Stomach smooth muscle (tissue), 2 donors: ENCODE measurements at regions not wholly inside any gene's neighbourhood (a gene's known extent, or its start where the extent isn't known, plus 50 kb on each side); places are given as distances from the start of the nearest gene placed in this dataset.

Experiments
- H3K27ac ChIP-seq: one replicate; pipeline ENCODE4 v1.7.0; 2013; ENCODE audit warnings: mild to moderate bottlenecking, low read length, inconsistent platforms
- H3K27me3 ChIP-seq, 2 donors: one replicate each; pipeline ENCODE4 v1.7.0; 2013; ENCODE audit warnings: low read length in 2 of 2; ENCODE audit not compliant: insufficient read depth in 2 of 2, control insufficient read depth in 1 of 2
- H3K36me3 ChIP-seq, 2 donors: one replicate each; pipeline ENCODE4 v1.7.0; 2013; ENCODE audit warnings: low read length in 2 of 2; ENCODE audit not compliant: control insufficient read depth in 2 of 2, insufficient read depth in 2 of 2
- H3K4me1 ChIP-seq: one replicate; pipeline ENCODE4 v1.7.0; 2013; ENCODE audit warnings: low read length; ENCODE audit not compliant: control insufficient read depth, insufficient read depth
- H3K4me3 ChIP-seq, 2 donors: one replicate each; pipeline ENCODE4 v1.7.0; 2013; ENCODE audit warnings: low read length in 2 of 2
- H3K9ac ChIP-seq, 2 donors: one replicate each; pipeline ENCODE4 v1.7.0; 2013; ENCODE audit warnings: low read length in 2 of 2, mild to moderate bottlenecking in 1 of 2
- H3K9me3 ChIP-seq, 2 donors: one replicate each; pipeline ENCODE4 v1.7.0; 2013; ENCODE audit warnings: low read length in 2 of 2; ENCODE audit not compliant: control insufficient read depth in 2 of 2
- donor health status: healthy.
- donor health status: Pancreatic carcinoma.

DNA sequence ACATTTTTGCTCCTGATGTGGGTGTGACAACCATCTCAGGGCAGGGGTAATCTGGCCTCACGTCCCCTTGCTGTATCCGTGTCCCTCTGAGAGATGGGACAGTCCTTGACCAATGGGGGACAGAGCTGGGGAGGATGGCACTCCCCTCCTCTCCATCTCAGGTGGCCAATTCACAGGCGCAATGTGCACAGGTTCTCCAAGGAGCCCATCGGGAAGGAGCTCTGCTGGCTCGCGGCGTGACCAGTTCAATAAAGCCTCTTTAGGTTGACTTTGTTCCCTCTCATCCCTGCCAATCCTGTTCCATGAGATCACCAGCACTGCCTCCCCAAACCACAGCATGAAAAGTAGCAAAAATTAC, 196.3 kb upstream of the SLC24A3 start:
- H3K4me3 ChIP-seq: no peak overlapping the region
- peaks cover 0 to 3% of the 10 kb centered on the region in 2 donors for H3K9me3 ChIP-seq
- no peaks in the 10 kb centered on the region for H3K36me3 ChIP-seq
- no peak overlapping the region for H3K27ac ChIP-seq
- no peaks in the 10 kb centered on the region for H3K27me3 ChIP-seq
- H3K9ac ChIP-seq: no peak overlapping the region
- peaks cover 6% of the 10 kb centered on the region for H3K4me1 ChIP-seq

DNA sequence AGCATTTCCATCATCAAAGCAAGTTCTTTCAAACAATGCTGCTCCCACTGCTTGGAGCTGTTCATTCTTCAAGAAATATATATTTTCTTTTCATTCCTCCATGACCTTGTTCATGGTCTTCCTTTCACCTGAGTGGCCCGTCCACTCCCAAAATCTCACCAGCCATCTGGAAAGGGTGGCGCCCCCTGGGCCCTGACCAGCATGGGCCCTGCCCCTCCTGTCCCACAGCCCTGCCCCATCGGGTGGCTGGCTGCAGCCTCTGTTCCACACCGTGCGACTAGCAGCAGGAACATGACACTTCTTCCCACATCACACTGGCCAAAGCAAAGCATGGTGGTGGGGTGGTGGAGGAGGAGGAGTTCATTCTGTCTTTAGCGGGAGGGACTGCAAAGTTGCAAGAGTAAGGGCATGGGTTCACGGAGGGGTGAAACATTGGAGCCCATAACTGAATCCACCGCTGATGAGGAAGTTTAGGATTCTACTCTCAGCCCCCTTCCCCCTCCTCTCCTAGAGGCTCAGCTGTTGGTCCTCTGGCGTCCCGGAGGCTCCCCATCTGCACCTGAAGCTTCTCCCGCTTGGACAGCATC, 195.2 kb upstream of the SLC24A3 start:
- Histone ChIP-seq H3K9ac (no peak overlapping the region), H3K27me3 (no peaks in the 10 kb centered on the region), H3K4me1 (peaks cover 6% of the 10 kb centered on the region), H3K9me3 (peaks cover 0 to 5% of the 10 kb centered on the region in 2 donors), H3K36me3 (no peaks in the 10 kb centered on the region), H3K27ac (no peak overlapping the region), H3K4me3 (no peak overlapping the region)

DNA sequence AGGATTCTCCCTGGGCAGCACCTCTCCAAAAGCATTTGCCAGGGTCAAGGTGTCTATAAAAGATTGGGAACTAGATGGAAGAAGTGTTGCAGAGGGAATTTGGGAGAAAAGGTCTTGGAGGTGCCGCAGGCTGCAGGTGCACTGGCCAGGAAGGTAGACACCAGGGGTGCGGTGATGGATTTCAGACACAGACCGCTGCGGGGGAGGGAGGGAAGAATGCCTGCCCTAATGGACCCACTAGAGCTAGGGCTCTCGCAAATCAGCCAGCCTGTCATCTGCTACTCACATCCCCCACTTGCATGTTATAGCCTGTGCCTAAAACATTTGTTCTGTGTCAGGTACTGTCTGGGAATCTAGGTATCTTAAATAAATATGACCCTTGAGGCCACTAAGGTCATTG, 193.6 kb upstream of the SLC24A3 start:
- H3K36me3 ChIP-seq: no peaks in the 10 kb centered on the region
- peaks cover 0 to 5% of the 10 kb centered on the region in 2 donors for H3K9me3 ChIP-seq
- no peaks in the 10 kb centered on the region for H3K27me3 ChIP-seq
- H3K9ac ChIP-seq: no peak overlapping the region
- H3K4me3 ChIP-seq: no peak overlapping the region
- no peak overlapping the region for H3K27ac ChIP-seq
- peaks cover 3% of the 10 kb centered on the region for H3K4me1 ChIP-seq

DNA sequence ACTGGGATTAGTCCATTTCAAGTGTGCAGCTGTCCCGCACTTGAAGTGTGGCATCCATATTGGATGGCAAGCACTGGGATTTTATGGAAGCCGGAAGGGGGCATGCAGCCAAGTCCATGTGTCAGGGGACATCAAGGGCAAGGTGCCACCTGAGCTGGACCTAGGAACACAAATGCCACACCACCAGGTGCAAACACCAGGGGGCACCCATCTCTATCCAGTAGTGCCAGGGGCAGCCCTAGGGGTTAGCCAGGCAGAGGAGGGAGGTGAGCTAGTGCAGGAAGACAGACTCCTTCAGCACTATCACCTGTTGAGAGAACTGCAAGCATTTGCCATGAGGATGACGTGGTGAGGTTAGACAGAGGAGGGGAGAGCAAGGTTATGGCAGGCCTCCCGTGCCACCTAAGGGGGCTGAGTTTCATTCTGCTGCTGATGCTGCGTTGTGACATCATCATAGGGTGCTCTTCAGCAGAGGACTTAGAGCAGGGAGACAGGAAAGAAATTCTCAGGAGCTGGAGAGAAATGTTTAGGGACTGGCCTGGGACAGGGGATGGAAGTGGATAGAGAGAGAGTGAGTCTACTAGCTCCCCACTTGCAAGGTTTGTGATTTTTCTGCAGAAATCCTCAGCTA, 192.6 kb upstream of the SLC24A3 start:
- H3K9ac ChIP-seq: no peak overlapping the region
- no peaks in the 10 kb centered on the region for H3K36me3 ChIP-seq
- H3K27me3 ChIP-seq: no peaks in the 10 kb centered on the region
- H3K27ac ChIP-seq: no peak overlapping the region
- peaks cover 3% of the 10 kb centered on the region for H3K4me1 ChIP-seq
- H3K4me3 ChIP-seq: no peak overlapping the region
- H3K9me3 ChIP-seq: peaks cover 0 to 5% of the 10 kb centered on the region in 2 donors

DNA sequence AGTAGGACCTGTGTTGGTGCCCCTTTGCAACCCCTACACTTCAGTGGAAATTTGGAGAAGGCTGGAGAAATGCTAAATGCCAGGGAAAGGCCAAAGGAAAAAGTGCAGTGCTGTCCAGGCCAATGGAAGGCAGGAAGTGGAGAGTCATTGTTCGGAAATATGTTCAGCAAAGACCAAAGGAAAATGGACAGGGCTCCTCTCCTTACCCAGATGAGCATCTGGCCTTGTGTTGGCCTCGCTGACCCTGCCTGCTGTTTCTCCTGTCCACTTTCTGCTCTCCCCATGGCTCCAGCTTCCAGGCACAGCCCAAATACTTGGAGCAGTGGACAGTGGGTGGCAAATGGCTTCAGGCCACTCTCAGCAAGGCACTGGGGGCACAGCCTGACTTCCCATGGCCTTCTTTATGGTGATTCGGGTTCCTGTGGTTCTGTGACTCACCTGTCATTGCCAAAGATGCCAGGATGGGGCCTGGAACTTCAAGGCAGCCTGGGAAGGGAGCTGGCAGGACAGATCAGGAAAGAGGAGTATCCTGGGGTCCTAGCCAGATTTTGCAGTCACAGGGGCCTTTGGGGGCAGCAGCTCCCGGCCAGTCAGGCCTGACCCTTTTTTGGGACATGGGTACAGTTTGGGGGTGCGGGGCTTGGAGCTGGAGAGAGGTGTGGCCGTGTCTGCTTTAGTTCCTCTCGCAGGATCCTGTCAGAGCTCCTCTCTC, 190.9 kb upstream of the SLC24A3 start:
- H3K4me1 ChIP-seq: peaks cover 9% of the 10 kb centered on the region
- no peaks in the 10 kb centered on the region for H3K27me3 ChIP-seq
- no peak overlapping the region for H3K27ac ChIP-seq
- H3K4me3 ChIP-seq: no peak overlapping the region
- peaks cover 0 to 5% of the 10 kb centered on the region in 2 donors for H3K9me3 ChIP-seq
- no peaks in the 10 kb centered on the region for H3K36me3 ChIP-seq
- no peak overlapping the region for H3K9ac ChIP-seq

DNA sequence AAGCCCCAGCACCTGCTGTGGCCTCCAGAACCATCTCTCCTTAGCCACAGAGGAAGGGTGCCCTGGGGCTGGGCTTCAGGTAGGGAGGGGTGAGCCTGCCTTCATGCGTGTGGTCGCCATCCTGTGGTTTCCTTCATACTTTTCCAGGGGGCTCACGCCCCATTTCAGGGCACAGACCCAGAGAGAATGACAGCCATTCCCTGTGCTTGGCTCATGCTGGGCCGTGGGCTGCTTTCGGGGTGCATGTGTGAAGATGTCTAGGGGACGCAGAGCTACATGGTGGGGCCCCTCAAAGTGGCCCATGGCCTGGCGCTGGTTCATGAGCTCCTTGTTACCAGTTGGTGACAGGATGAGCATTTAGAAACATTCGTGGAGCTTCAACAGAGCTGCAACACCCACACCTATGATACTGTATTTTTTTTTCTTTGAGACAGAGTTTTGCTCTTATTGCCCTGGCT, 190.3 kb upstream of the SLC24A3 start:
- peaks cover 0 to 5% of the 10 kb centered on the region in 2 donors for H3K9me3 ChIP-seq
- no peak overlapping the region for H3K27ac ChIP-seq
- no peaks in the 10 kb centered on the region for H3K27me3 ChIP-seq
- no peak overlapping the region for H3K4me3 ChIP-seq
- H3K4me1 ChIP-seq: peaks cover 15% of the 10 kb centered on the region
- H3K36me3 ChIP-seq: no peaks in the 10 kb centered on the region
- no peak overlapping the region for H3K9ac ChIP-seq

DNA sequence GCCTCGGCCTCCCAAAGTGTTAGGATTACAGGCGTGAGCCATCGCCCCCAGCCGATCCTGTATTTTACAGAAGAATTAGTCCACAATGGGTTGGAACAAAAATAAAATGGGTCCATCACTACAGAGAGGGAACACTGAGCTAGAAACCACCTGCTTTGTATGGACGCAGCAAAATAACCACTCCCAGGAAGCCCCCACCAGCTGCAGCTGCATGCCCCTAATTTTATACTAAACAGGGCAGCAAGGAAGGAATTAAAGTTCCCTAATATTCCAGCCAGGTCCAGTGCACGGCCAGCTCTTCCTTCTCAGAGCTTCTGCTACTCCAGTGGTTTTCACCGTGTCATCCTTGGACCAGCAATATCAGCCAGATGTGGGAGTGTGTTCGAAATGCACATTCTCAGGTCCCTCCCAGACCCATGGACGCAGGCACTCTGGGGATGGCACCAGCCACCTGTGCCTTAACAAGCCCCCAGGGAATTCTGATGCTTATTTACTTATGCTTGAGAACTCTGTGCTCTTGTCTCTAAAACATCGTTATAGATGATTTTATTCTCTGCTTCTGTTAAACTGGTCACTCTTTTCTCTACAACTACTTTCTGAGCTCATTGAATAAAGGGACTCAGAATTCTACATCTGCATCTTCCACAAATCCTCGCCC, 189.5 kb upstream of the SLC24A3 start:
- peaks cover 15% of the 10 kb centered on the region for H3K4me1 ChIP-seq
- no peaks in the 10 kb centered on the region for H3K27me3 ChIP-seq

DNA sequence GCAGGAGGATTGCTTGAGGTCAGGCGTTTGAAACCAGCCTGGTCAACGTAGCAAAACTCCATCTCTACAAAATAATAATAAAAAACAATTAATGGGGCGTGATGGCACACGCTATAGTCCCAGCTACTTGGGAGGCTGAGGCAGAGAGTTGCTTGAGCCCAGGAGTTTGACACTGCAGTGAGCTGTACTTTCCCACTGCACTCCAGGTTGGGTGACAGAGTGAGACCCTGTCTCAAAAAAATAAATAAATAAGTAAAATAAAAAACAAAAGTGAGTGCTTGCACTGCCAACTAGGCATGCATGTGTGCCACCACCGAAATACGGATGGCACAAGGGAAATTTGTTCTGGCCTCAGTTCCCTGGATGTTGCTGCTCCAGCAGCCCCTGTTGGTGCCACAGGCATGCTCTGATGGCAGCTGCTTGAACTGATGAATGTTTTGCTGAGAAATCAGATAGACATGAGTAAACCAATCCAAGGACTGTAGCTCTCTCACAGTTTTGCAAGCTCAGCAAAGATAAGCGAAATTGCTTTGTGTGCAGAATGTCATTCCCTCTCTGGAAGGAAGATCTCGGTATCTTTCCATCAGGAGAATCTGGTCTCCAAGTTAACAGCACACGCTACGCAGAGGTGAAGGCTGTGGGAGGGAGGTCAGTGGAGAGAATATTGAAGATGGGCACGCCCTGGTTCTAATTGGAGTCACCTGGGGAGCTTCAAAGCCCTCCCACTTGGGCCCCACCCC, 188.0 kb upstream of the SLC24A3 start:
- no peak overlapping the region for H3K4me3 ChIP-seq
- H3K9ac ChIP-seq: no peak overlapping the region
- no peak overlapping the region for H3K27ac ChIP-seq

More for the DNA sequence above, 189.5 kb upstream of the SLC24A3 start:
- no peak overlapping the region for H3K27ac ChIP-seq
- peaks cover 0 to 5% of the 10 kb centered on the region in 2 donors for H3K9me3 ChIP-seq
- H3K4me3 ChIP-seq: no peak overlapping the region
- no peak overlapping the region for H3K9ac ChIP-seq
- no peaks in the 10 kb centered on the region for H3K36me3 ChIP-seq

DNA sequence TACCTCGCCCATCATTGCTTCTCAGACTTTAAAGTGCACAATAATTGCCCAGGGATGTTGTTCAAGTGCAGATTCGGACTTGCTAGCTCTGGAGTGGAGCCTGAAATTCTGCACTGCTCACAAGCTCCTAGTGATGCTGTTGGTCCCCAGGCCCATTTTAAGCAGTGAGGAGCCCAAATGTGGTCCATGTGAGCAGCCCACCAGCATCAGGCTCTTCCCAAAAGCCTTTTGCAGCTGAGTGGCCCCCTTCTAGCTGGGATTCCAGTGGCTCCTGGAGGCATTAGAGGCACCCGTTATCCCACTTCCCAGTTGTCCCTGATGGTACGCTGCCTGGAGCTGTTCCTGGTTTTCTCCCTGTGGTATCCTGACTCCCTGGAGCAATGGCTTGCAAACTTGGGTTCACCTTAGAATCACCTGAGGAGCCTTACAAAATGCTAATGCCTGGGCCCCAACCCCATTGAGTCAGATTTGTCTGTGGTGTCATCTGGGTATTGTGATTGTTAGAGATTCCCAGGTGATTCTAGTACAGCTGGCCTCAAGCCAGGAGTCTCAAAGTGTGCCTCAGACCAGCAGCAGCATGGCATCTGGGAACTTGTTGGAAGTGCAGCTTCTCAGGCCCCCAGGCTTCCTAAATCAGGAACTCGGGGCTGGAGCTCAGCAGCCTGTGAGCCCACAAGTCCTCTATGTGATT, 186.9 kb upstream of the SLC24A3 start:
- Histone ChIP-seq H3K9me3 (peaks cover 0 to 5% of the 10 kb centered on the region in 2 donors), H3K36me3 (no peaks in the 10 kb centered on the region), H3K9ac (no peak overlapping the region), H3K4me1 (peaks cover 15% of the 10 kb centered on the region), H3K4me3 (peak overlapping the region in 1 of 2 donors; percentile 40), H3K27ac (no peak overlapping the region), H3K27me3 (no peaks in the 10 kb centered on the region)

More for the DNA sequence above, 188.0 kb upstream of the SLC24A3 start:
- H3K36me3 ChIP-seq: no peaks in the 10 kb centered on the region
- H3K9me3 ChIP-seq: peaks cover 0 to 5% of the 10 kb centered on the region in 2 donors
- H3K4me1 ChIP-seq: peaks cover 15% of the 10 kb centered on the region
- H3K27me3 ChIP-seq: no peaks in the 10 kb centered on the region
